BLaER1 treated with 17β-estradiol and CSF1 and Interleukin-3, amounts not matched to agents 10 nM and 100 nM (cell line): ENCODE measurements at regions not wholly inside any gene's neighbourhood (a gene's known extent, or its start where the extent isn't known, plus 50 kb on each side); places are given as distances from the start of the nearest gene placed in this dataset.
A peak's percentile ranks its signal among the peaks of the same experiment; 100 is the strongest.

ENCODE experiments used
- H3K27ac ChIP-seq, 11 experiments: shearing (Covaris generic); formaldehyde crosslinking; 2 replicates each; pipeline ENCODE4 v1.8.1; 2022
- H3K27me3 ChIP-seq, 11 experiments: shearing (Covaris generic); formaldehyde crosslinking; 2 replicates each; pipeline ENCODE4 v1.8.1; 2022
- H3K36me3 ChIP-seq, 11 experiments: shearing (Covaris generic); formaldehyde crosslinking; 2 replicates each; pipeline ENCODE4 v1.8.1; 2022
- H3K4me1 ChIP-seq, 10 experiments: shearing (Covaris generic); formaldehyde crosslinking; 2 replicates each; pipeline ENCODE4 v1.8.1; 2022
- H3K4me2 ChIP-seq, 11 experiments: shearing (Covaris generic); formaldehyde crosslinking; 2 replicates each; pipeline ENCODE4 v1.8.1; 2022
- H3K4me3 ChIP-seq, 10 experiments: shearing (Covaris generic); formaldehyde crosslinking; 2 replicates each; pipeline ENCODE4 v1.8.1; 2022
- H3K9ac ChIP-seq, 11 experiments: shearing (Covaris generic); formaldehyde crosslinking; 2 replicates each; pipeline ENCODE4 v1.8.1; 2022
- H3K9me3 ChIP-seq, 11 experiments: shearing (Covaris generic); formaldehyde crosslinking; replicated peaks in 1 of 11; 2 replicates each; pipeline ENCODE4 v1.8.1; 2022
- H4K20me1 ChIP-seq, 11 experiments: shearing (Covaris generic); formaldehyde crosslinking; 2 replicates each; pipeline ENCODE4 v1.8.1; 2022
- Cebpa-rat ChIP-seq, 11 experiments: shearing (Covaris generic); IDR thresholded peaks; 2 replicates each; pipeline ENCODE4 v1.8.1; 2022

DNA sequence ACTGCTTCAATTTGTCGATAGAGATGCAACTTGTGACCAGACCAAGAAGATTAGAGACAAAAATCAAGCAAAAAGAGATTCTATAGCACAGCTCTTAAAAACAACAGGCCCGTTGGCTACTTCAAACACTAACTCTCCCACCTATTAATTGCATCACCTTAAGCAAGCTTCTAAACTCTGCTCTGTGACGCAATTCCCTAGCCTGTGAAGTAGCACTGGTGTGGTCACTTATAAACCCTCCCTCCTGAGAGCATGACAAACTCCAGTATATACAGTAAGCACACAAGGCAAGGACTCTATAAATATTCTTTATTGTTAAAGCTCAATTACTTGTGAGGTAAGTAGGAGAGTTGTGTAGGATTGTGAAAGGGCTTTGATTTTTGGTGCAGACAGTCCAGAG lies 72.3 kb downstream of the CMPK2 start:
- Histone ChIP-seq H3K27me3 (no peaks in the 10 kb centered on the region), H3K27ac (no peak overlapping the region)

DNA sequence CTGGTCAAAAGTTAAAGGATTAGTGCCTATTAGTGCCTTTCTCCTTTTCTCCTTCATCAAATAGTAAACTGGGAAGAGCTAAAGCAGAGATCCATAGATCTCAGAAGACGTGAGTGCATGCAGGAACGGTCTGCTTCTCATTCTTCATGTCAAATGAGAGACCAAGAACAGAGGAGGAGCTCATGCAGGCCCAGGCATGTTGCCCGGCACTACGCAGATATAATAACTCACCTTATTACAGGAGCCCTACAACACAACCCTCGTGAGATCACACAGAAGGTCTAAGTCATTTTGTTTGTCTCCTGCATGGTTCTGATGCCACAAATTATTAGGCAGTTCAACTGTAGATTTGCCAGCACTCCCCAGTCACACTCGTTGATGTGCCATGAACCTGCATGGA lies 71.8 kb downstream of the CMPK2 start:
- H3K36me3 ChIP-seq, result no peaks in the 10 kb centered on the region; a peak in 2 of 22 replicates
- H3K4me1 ChIP-seq, result peaks cover 16 to 57% (median 34%) of the 10 kb centered on the region in 10 experiments
- peak overlapping the region in 3 of 11 experiments; percentile 39 to 70 (median 45); a peak in 4 of 22 replicates for H3K4me2 ChIP-seq
- H3K9ac ChIP-seq, result no peak overlapping the region
- H3K27me3 ChIP-seq, result no peaks in the 10 kb centered on the region
- H3K9me3 ChIP-seq, result no peaks in the 10 kb centered on the region; a peak in 1 of 22 replicates
- H4K20me1 ChIP-seq, result no peaks in the 10 kb centered on the region
- peak overlapping the region in 1 of 11 experiments; percentile 18; a peak in 1 of 22 replicates for H3K27ac ChIP-seq
- no peak for TF ChIP-seq Cebpa-rat (IDR thresholded peaks at IDR 0.05)
- no peak overlapping the region for H3K4me3 ChIP-seq

More for the DNA sequence above, 72.3 kb downstream of the CMPK2 start:
- Histone ChIP-seq H3K36me3 (no peaks in the 10 kb centered on the region; a peak in 2 of 22 replicates), H3K9me3 (no peaks in the 10 kb centered on the region; a peak in 1 of 22 replicates), H3K9ac (no peak overlapping the region), H3K4me2 (peak overlapping the region in 1 of 11 experiments; percentile 39; a peak in 3 of 22 replicates), H3K4me3 (no peak overlapping the region), H3K4me1 (peaks cover 16 to 57% (median 34%) of the 10 kb centered on the region in 10 experiments), H4K20me1 (no peaks in the 10 kb centered on the region)
- peak in 1 of 11 experiments; percentile 58; a peak in 1 of 22 replicates for TF ChIP-seq Cebpa-rat (IDR thresholded peaks at IDR 0.05)

DNA sequence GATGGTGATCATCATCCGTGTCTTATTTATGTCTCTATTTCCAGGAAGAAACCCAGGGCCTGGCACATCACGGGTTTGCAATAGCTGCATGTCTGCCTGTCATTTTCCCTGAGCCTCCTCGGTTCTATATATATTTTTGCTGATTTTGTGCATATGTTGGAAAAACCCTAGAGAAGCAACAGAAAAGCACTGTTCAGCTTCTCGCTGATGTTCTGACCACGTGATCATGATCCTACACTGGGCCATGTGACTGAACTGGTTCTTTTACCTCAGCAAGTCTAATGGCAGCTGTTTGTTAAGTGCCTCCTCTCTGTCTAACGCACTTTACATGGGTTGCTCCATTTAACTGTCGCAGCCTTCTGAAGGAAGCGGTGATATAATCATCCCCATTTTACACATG lies 71.3 kb downstream of the CMPK2 start:
- H3K9ac ChIP-seq, result no peak overlapping the region
- no peak for TF ChIP-seq Cebpa-rat (IDR thresholded peaks at IDR 0.05)
- H4K20me1 ChIP-seq, result no peaks in the 10 kb centered on the region
- no peak overlapping the region; a peak in 1 of 22 replicates for H3K27ac ChIP-seq
- H3K4me3 ChIP-seq, result no peak overlapping the region
- H3K27me3 ChIP-seq, result no peaks in the 10 kb centered on the region
- H3K9me3 ChIP-seq, result no peaks in the 10 kb centered on the region; a peak in 1 of 22 replicates
- H3K36me3 ChIP-seq, result no peaks in the 10 kb centered on the region; a peak in 2 of 22 replicates
- H3K4me1 ChIP-seq, result peaks cover 16 to 61% (median 35%) of the 10 kb centered on the region in 10 experiments
- H3K4me2 ChIP-seq, result peak overlapping the region in 8 of 11 experiments; percentile 13 to 94 (median 72); a peak in 13 of 22 replicates
